ENCODE measurements at regions not wholly inside any gene's neighbourhood (a gene's known extent, or its start where the extent isn't known, plus 50 kb on each side); places are given as distances from the start of the nearest gene placed in this dataset.

- no peak for TF ChIP-seq PATZ1 (CRISPR knock-in tag; IDR thresholded peaks at IDR 0.05; ENCODE audit: borderline replicate concordance)
- no peak for TF ChIP-seq ZFP3 (CRISPR knock-in tag; IDR thresholded peaks at IDR 0.05)
- TF ChIP-seq ZNF8 (CRISPR knock-in tag; IDR thresholded peaks at IDR 0.05) = no peak
- no peak for TF ChIP-seq OSR1 (CRISPR knock-in tag; IDR thresholded peaks at IDR 0.05)
- TF ChIP-seq ESRRG (CRISPR knock-in tag; IDR thresholded peaks at IDR 0.05) = no peak
- TF ChIP-seq RARB (CRISPR knock-in tag; IDR thresholded peaks at IDR 0.05) = no peak
- TF ChIP-seq TOX (CRISPR knock-in tag; IDR thresholded peaks at IDR 0.05; ENCODE audit: borderline replicate concordance) = no peak
- no peak for TF ChIP-seq CREB5 (CRISPR knock-in tag; IDR thresholded peaks at IDR 0.05; ENCODE audit: low read depth)
- no peak for TF ChIP-seq ZNF70 (CRISPR knock-in tag; IDR thresholded peaks at IDR 0.05)
- TF ChIP-seq CSDC2 (CRISPR knock-in tag; IDR thresholded peaks at IDR 0.05) = no peak
- no peak for TF ChIP-seq TSHZ2 (CRISPR knock-in tag; IDR thresholded peaks at IDR 0.05)
- no peak for TF ChIP-seq POU6F1 (CRISPR knock-in tag; IDR thresholded peaks at IDR 0.05; ENCODE audit: borderline replicate concordance, low read depth)
Measured at GRCh38 chr3:99253963-99254355, 352.5 kb upstream of the DCBLD2 start.

Measured in SK-N-SH treated with all-trans-retinoic acid at 6 μM for 48 hours (cell line).